Omental fat pad (tissue), 3 donors: ENCODE measurements at regions not wholly inside any gene's neighbourhood (a gene's known extent, or its start where the extent isn't known, plus 50 kb on each side); places are given as distances from the start of the nearest gene placed in this dataset.

Source experiments
- ATAC-seq: fragments of 150-250 bp; one replicate; pipeline ENCODE4 v1.9.1; 2016; ENCODE audit warnings: mild to moderate bottlenecking, moderate library complexity; ENCODE audit not compliant: low FRiP score
- DNase-seq: peaks from one replicate; pipeline ENCODE4 v3.0.0-alpha.2; 2019; ENCODE audit warnings: low spot score
- CTCF ChIP-seq, 3 donors: fragments of 450-650 bp; IDR thresholded peaks; one replicate each; pipeline ENCODE4 v1.5.1; 2016 to 2017; ENCODE audit warnings: antibody characterized with exemption in 3 of 3, mild to moderate bottlenecking in 3 of 3, moderate library complexity in 2 of 3

- DNase-seq (no peak), ATAC-seq (no peak)
- TF ChIP-seq CTCF (IDR thresholded peaks at IDR 0.05) = no peak
Measured at GRCh38 chr11:31870609-31871309, 59.6 kb upstream of the PAX6 start.

- ATAC-seq (no peak), DNase-seq (no peak)
- TF ChIP-seq CTCF (IDR thresholded peaks at IDR 0.05) = no peak
Measured at GRCh38 chr11:31869986-31870385, 58.9 kb upstream of the PAX6 start.

- DNase-seq = no peak
- TF ChIP-seq CTCF (IDR thresholded peaks at IDR 0.05) = no peak
- no peak for ATAC-seq
Measured at GRCh38 chr11:31865606-31866300, 54.6 kb upstream of the PAX6 start.

GRCh38 chr11:31863170-31863832, 52.2 kb upstream of the PAX6 start:
- DNase-seq (no peak), ATAC-seq (no peak)
- TF ChIP-seq CTCF (IDR thresholded peaks at IDR 0.05) = no peak

- TF ChIP-seq CTCF (IDR thresholded peaks at IDR 0.05) = no peak
- ATAC-seq = no peak
- no peak for DNase-seq
Measured at GRCh38 chr11:31861011-31861410, 49.9 kb upstream of the PAX6 start.
